ENCODE measurements at regions not wholly inside any gene's neighbourhood (a gene's known extent, or its start where the extent isn't known, plus 50 kb on each side); places are given as distances from the start of the nearest gene placed in this dataset.

GRCh38 chr17:16881239-16881924, 90.5 kb downstream of the TNFRSF13B start:
- Mint-ChIP-seq H3K27ac (no peak overlapping the region), H3K36me3 (ENCODE audit: low read depth) (peaks cover 14% of the 10 kb centered on the region; the same call in 1 of the 2 replicates), H3K9me3 (peaks cover 14% of the 10 kb centered on the region), H3K27me3 (ENCODE audit: insufficient read depth) (peaks cover 22% of the 10 kb centered on the region), H3K4me3 (no peak overlapping the region), H3K4me1 (ENCODE audit: low read depth) (peaks cover 17% of the 10 kb centered on the region)
- DNase-seq, result no peak
- no peak for TF ChIP-seq CTCF (IDR thresholded peaks at IDR 0.05)

GRCh38 chr17:16880843-16881230, 91.1 kb downstream of the TNFRSF13B start:
- no peak for DNase-seq
- no peak for TF ChIP-seq CTCF (IDR thresholded peaks at IDR 0.05)

GRCh38 chr17:16880121-16880842, 91.6 kb downstream of the TNFRSF13B start:
- DNase-seq, result no peak
- peaks cover 14% of the 10 kb centered on the region; the same call in 1 of the 2 replicates for H3K36me3 Mint-ChIP-seq (ENCODE audit: low read depth)
- no peak overlapping the region for H3K4me3 Mint-ChIP-seq
- H3K9me3 Mint-ChIP-seq, result peaks cover 14% of the 10 kb centered on the region
- H3K27ac Mint-ChIP-seq, result no peak overlapping the region
- no peak for TF ChIP-seq CTCF (IDR thresholded peaks at IDR 0.05)
- H3K4me1 Mint-ChIP-seq (ENCODE audit: low read depth), result peaks cover 13% of the 10 kb centered on the region
- H3K27me3 Mint-ChIP-seq (ENCODE audit: insufficient read depth), result peaks cover 22% of the 10 kb centered on the region

More at GRCh38 chr17:16880843-16881230, 91.1 kb downstream of the TNFRSF13B start:
- Mint-ChIP-seq H3K4me3 (no peak overlapping the region), H3K27ac (no peak overlapping the region), H3K27me3 (ENCODE audit: insufficient read depth) (peaks cover 22% of the 10 kb centered on the region), H3K4me1 (ENCODE audit: low read depth) (peaks cover 17% of the 10 kb centered on the region), H3K36me3 (ENCODE audit: low read depth) (peaks cover 14% of the 10 kb centered on the region; the same call in 1 of the 2 replicates), H3K9me3 (peaks cover 14% of the 10 kb centered on the region)

GRCh38 chr17:16879686-16880085, 92.2 kb downstream of the TNFRSF13B start:
- peaks cover 25% of the 10 kb centered on the region for H3K27me3 Mint-ChIP-seq (ENCODE audit: insufficient read depth)
- no peak overlapping the region for H3K27ac Mint-ChIP-seq

DNA sequence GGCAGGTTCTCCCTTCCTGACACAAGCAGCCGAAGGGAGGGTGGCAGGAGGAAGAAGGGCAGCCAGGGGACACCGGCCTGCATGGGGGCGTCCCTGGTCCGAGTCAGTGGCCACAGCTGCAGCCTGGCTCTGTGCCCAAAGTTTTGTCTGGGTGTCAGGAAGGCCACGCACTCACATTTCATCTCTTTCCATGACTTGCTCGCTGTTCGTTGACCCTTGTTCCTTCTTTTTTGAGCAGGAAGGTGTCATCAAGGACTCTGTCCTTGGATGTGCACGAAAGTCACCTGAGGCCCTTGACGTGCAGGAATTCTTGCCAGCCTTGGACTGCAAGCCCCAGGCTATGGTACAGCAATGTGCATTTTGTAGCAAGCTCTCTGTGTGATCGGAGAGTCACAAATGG, 93.3 kb downstream of the TNFRSF13B start:
- Mint-ChIP-seq H3K27me3 (ENCODE audit: insufficient read depth) (peaks cover 31% of the 10 kb centered on the region), H3K4me1 (ENCODE audit: low read depth) (peaks cover 6% of the 10 kb centered on the region; the same call in 1 of the 2 replicates), H3K4me3 (no peak overlapping the region), H3K9me3 (peaks cover 14% of the 10 kb centered on the region), H3K36me3 (ENCODE audit: low read depth) (peaks cover 14% of the 10 kb centered on the region; the same call in 1 of the 2 replicates), H3K27ac (no peak overlapping the region)
- no peak for DNase-seq
- TF ChIP-seq CTCF (IDR thresholded peaks at IDR 0.05), result no peak

More at GRCh38 chr17:16879686-16880085, 92.2 kb downstream of the TNFRSF13B start:
- no peak for DNase-seq
- Mint-ChIP-seq H3K4me1 (ENCODE audit: low read depth) (peaks cover 7% of the 10 kb centered on the region), H3K4me3 (no peak overlapping the region), H3K36me3 (ENCODE audit: low read depth) (peaks cover 14% of the 10 kb centered on the region; the same call in 1 of the 2 replicates), H3K9me3 (peaks cover 14% of the 10 kb centered on the region)
- TF ChIP-seq CTCF (IDR thresholded peaks at IDR 0.05), result no peak
